ENCODE measurements at regions not wholly inside any gene's neighbourhood (a gene's known extent, or its start where the extent isn't known, plus 50 kb on each side); places are given as distances from the start of the nearest gene placed in this dataset.

GRCh38 chrX:8084006-8084405 lies 87.1 kb downstream of the VCX2 start:
- TF ChIP-seq CTCF (IDR thresholded peaks at IDR 0.05; ENCODE audit: low read depth, low read length, poor library complexity, severe bottlenecking): no peak
- TF ChIP-seq EZH2phosphoT487 (IDR thresholded peaks at IDR 0.05; ENCODE audit: borderline replicate concordance, low read length): no peak
